DOHH2 (cell line): ENCODE measurements at regions not wholly inside any gene's neighbourhood (a gene's known extent, or its start where the extent isn't known, plus 50 kb on each side); places are given as distances from the start of the nearest gene placed in this dataset.

Experiments used
- H3F3A ChIP-seq: fragments of 200-600 bp; sonication (generic), shearing (Covaris generic); 2 replicates; pipeline ENCODE4 v1.6.0; 2016; ENCODE audit warnings: antibody characterized with exemption, mild to moderate bottlenecking; ENCODE audit not compliant: control insufficient read depth, insufficient read depth
- H3K27ac ChIP-seq: fragments of 200-600 bp; sonication (generic); 2 replicates; pipeline ENCODE4 v1.5.1; 2014; ENCODE audit warnings: low read depth, mild to moderate bottlenecking, low read length, moderate library complexity
- H3K27me3 ChIP-seq: fragments of 200-600 bp; sonication (generic); 2 replicates; pipeline ENCODE4 v1.6.1; 2014; ENCODE audit warnings: mild to moderate bottlenecking, low read length, mixed read lengths; ENCODE audit not compliant: control insufficient read depth
- H3K36me3 ChIP-seq: fragments of 200-600 bp; sonication (generic); 2 replicates; pipeline ENCODE4 v1.6.1; 2014; ENCODE audit warnings: mild to moderate bottlenecking, low read length, moderate library complexity, mixed read lengths; ENCODE audit not compliant: control insufficient read depth
- H3K4me1 ChIP-seq: fragments of 200-600 bp; sonication (generic); 2 replicates; pipeline ENCODE4 v1.6.1; 2014; ENCODE audit warnings: mild to moderate bottlenecking, low read length, mixed read lengths; ENCODE audit not compliant: control insufficient read depth
- H3K4me2 ChIP-seq: fragments of 200-600 bp; sonication (generic); 2 replicates; pipeline ENCODE4 v1.6.0; 2014; ENCODE audit warnings: mild to moderate bottlenecking, low read length, moderate library complexity
- H3K4me3 ChIP-seq: fragments of 200-600 bp; sonication (generic); 2 replicates; pipeline ENCODE4 v1.5.1; 2014; ENCODE audit warnings: mild to moderate bottlenecking, low read length, mixed read lengths
- H3K79me2 ChIP-seq: fragments of 200-600 bp; sonication (generic); 2 replicates; pipeline ENCODE4 v1.6.1; 2014; ENCODE audit warnings: mild to moderate bottlenecking, low read length, mixed read lengths; ENCODE audit not compliant: control insufficient read depth
- H3K9me2 ChIP-seq: fragments of 200-600 bp; sonication (generic); replicated peaks from 2 replicates; pipeline ENCODE4 v1.6.1; 2014; ENCODE audit warnings: mild to moderate bottlenecking, low read length, mixed read lengths; ENCODE audit not compliant: control insufficient read depth
- H3K9me3 ChIP-seq: fragments of 200-600 bp; sonication (generic); 2 replicates; pipeline ENCODE4 v1.6.1; 2014; ENCODE audit warnings: antibody characterized with exemption, low read length, mixed read lengths; ENCODE audit not compliant: control insufficient read depth, insufficient read depth
- H4K20me1 ChIP-seq: fragments of 200-600 bp; sonication (generic); 2 replicates; pipeline ENCODE4 v1.6.0; 2014; ENCODE audit warnings: low read depth, mild to moderate bottlenecking, antibody characterized with exemption, low read length, moderate library complexity; ENCODE audit not compliant: control insufficient read depth, insufficient read depth
- CTCF ChIP-seq: fragments of 200-600 bp; sonication (generic); IDR thresholded peaks from one replicate; pipeline ENCODE4 v1.5.1; 2014; ENCODE audit warnings: antibody characterized with exemption, mild to moderate bottlenecking, low read depth, low read length; ENCODE audit not compliant: poor library complexity, severe bottlenecking
- EZH2phosphoT487 ChIP-seq: fragments of 200-600 bp; sonication (generic); IDR thresholded peaks from 2 replicates; pipeline ENCODE4 v1.6.1; 2017; ENCODE audit warnings: borderline replicate concordance, mild to moderate bottlenecking, antibody characterized with exemption, low read length, moderate library complexity, mixed read lengths

GRCh38 chr20:7294816-7295360 lies 527.4 kb downstream of the BMP2 start:
- H3K4me1 ChIP-seq, result no peaks in the 10 kb centered on the region
- no peaks in the 10 kb centered on the region for H3K79me2 ChIP-seq
- no peak overlapping the region for H3K4me2 ChIP-seq
- no peaks in the 10 kb centered on the region for H3K9me3 ChIP-seq
- TF ChIP-seq CTCF (no peak), EZH2phosphoT487 (no peak)
- no peaks in the 10 kb centered on the region for H3K9me2 ChIP-seq
- H4K20me1 ChIP-seq, result no peaks in the 10 kb centered on the region
- no peaks in the 10 kb centered on the region for H3K27me3 ChIP-seq
- no peaks in the 10 kb centered on the region for H3K36me3 ChIP-seq
- H3K27ac ChIP-seq, result no peak overlapping the region
- H3F3A ChIP-seq, result no peaks in the 10 kb centered on the region
- no peak overlapping the region for H3K4me3 ChIP-seq

- TF ChIP-seq CTCF (no peak), EZH2phosphoT487 (no peak)
- no peaks in the 10 kb centered on the region for H3K27me3 ChIP-seq
- H3K27ac ChIP-seq, result no peak overlapping the region
- no peaks in the 10 kb centered on the region for H3F3A ChIP-seq
- H3K9me3 ChIP-seq, result no peaks in the 10 kb centered on the region
- H3K79me2 ChIP-seq, result no peaks in the 10 kb centered on the region
- H3K4me3 ChIP-seq, result no peak overlapping the region
- no peak overlapping the region for H3K4me2 ChIP-seq
- H3K9me2 ChIP-seq, result no peaks in the 10 kb centered on the region
- H3K4me1 ChIP-seq, result no peaks in the 10 kb centered on the region
- H3K36me3 ChIP-seq, result no peaks in the 10 kb centered on the region
- H4K20me1 ChIP-seq, result no peaks in the 10 kb centered on the region
Measured at GRCh38 chr20:7301807-7302206, 534.3 kb downstream of the BMP2 start.

GRCh38 chr20:7302250-7302649 lies 534.8 kb downstream of the BMP2 start:
- H3K4me2 ChIP-seq, result no peak overlapping the region
- no peak overlapping the region for H3K27ac ChIP-seq
- no peaks in the 10 kb centered on the region for H3K79me2 ChIP-seq
- no peaks in the 10 kb centered on the region for H3K36me3 ChIP-seq
- H3F3A ChIP-seq, result no peaks in the 10 kb centered on the region
- TF ChIP-seq EZH2phosphoT487 (no peak), CTCF (no peak)
- H3K9me3 ChIP-seq, result no peaks in the 10 kb centered on the region
- H3K9me2 ChIP-seq, result no peaks in the 10 kb centered on the region
- no peaks in the 10 kb centered on the region for H3K4me1 ChIP-seq
- no peaks in the 10 kb centered on the region for H3K27me3 ChIP-seq
- H3K4me3 ChIP-seq, result no peak overlapping the region
- H4K20me1 ChIP-seq, result no peaks in the 10 kb centered on the region

GRCh38 chr20:7305976-7306375 lies 538.5 kb downstream of the BMP2 start:
- Histone ChIP-seq H3K9me2 (no peaks in the 10 kb centered on the region), H3F3A (no peaks in the 10 kb centered on the region), H3K4me2 (no peak overlapping the region), H3K27ac (no peak overlapping the region), H3K4me3 (no peak overlapping the region), H3K36me3 (no peaks in the 10 kb centered on the region), H3K27me3 (no peaks in the 10 kb centered on the region), H3K79me2 (no peaks in the 10 kb centered on the region), H4K20me1 (no peaks in the 10 kb centered on the region), H3K4me1 (no peaks in the 10 kb centered on the region), H3K9me3 (no peaks in the 10 kb centered on the region)
- TF ChIP-seq EZH2phosphoT487 (no peak), CTCF (no peak)
